Prostate gland (tissue), 2 donors: ENCODE measurements at regions not wholly inside any gene's neighbourhood (a gene's known extent, or its start where the extent isn't known, plus 50 kb on each side); places are given as distances from the start of the nearest gene placed in this dataset.

ENCODE experiments used
- DNase-seq: peaks from one replicate; pipeline ENCODE4 v3.0.0-alpha.2; 2019; ENCODE audit warnings: low spot score
- H3K27ac ChIP-seq, 2 donors: fragments of 200-600 bp; sonication (generic); 2 replicates each; pipeline ENCODE4 v1.5.1; 2017 to 2019
- H3K27me3 ChIP-seq: fragments of 200-600 bp; sonication (generic); replicated peaks from 2 replicates; pipeline ENCODE4 v1.5.1; 2019; ENCODE audit not compliant: insufficient read depth
- H3K36me3 ChIP-seq, 2 donors: fragments of 200-600 bp; sonication (generic); 1 replicate in 1 of 2; 2 replicates in 1 of 2; pipeline versions ENCODE4 v1.5.1 to v1.8.1; 2017 to 2019
- H3K4me1 ChIP-seq: fragments of 200-600 bp; sonication (generic); replicated peaks from 2 replicates; pipeline ENCODE4 v1.5.1; 2019
- H3K4me3 ChIP-seq, 2 donors: fragments of 200-600 bp; sonication (generic); 2 replicates each; pipeline ENCODE4 v1.5.1; 2017 to 2019
- H3K9me3 ChIP-seq: fragments of 200-600 bp; sonication (generic); 2 replicates; pipeline ENCODE4 v1.5.1; 2017
- CTCF ChIP-seq, 4 experiments: fragments of 200-600 bp in 2 of 4; fragments of 450-650 bp in 2 of 4; sonication (generic) in 2 of 4; IDR thresholded peaks; 1 replicate in 3 of 4; 2 replicates in 1 of 4; pipeline ENCODE4 v1.5.1; 2016 to 2019; ENCODE audit warnings: antibody characterized with exemption in 4 of 4, mild to moderate bottlenecking in 2 of 4, moderate library complexity in 2 of 4
- POLR2A ChIP-seq: fragments of 450-650 bp; IDR thresholded peaks from one replicate; pipeline ENCODE4 v1.6.1; 2016; ENCODE audit warnings: antibody characterized with exemption, mild to moderate bottlenecking
- POLR2AphosphoS5 ChIP-seq: sonication (generic); formaldehyde crosslinking; IDR thresholded peaks from one replicate; pipeline ENCODE4 v1.6.1; 2017; ENCODE audit warnings: antibody characterized with exemption
- WGBS: methylation state at CpG from one replicate; pipeline ENCODE4 v1.1.5; 2018; 5-methylcytosine and 5-hydroxymethylcytosine counted together
- intact Hi-C: fragments of 100-400 bp; cut with DNase I; formaldehyde crosslinking; loops from one replicate; pipeline ENCODE4 v1.14.2; 2022

- TF ChIP-seq POLR2A (no peak), POLR2AphosphoS5 (no peak)
- no peaks in the 10 kb centered on the region for H3K9me3 ChIP-seq
- no peaks in the 10 kb centered on the region for H3K4me1 ChIP-seq
- H3K36me3 ChIP-seq: no peaks in the 10 kb centered on the region
- DNase-seq: no peak
- 82% methylated on average over 1 of the region's 1 CpG for WGBS
- intact Hi-C loops: no loop called here
- H3K27ac ChIP-seq: no peak overlapping the region
- no peak overlapping the region for H3K4me3 ChIP-seq
- no peaks in the 10 kb centered on the region for H3K27me3 ChIP-seq
Measured at GRCh38 chr6:18733921-18734550, 346.9 kb downstream of the RNF144B start.

GRCh38 chr6:18741741-18742140, 354.6 kb downstream of the RNF144B start:
- intact Hi-C loops: no loop called here
- Histone ChIP-seq H3K4me1 (no peaks in the 10 kb centered on the region), H3K27me3 (no peaks in the 10 kb centered on the region), H3K36me3 (no peaks in the 10 kb centered on the region), H3K27ac (no peak overlapping the region), H3K4me3 (no peak overlapping the region), H3K9me3 (no peaks in the 10 kb centered on the region)
- DNase-seq: no peak
- 88% methylated on average over 4 of the region's 4 CpGs for WGBS
- TF ChIP-seq CTCF (IDR thresholded peaks at IDR 0.05): no peak
- no peak for TF ChIP-seq POLR2AphosphoS5
- TF ChIP-seq POLR2A: no peak

- H3K4me3 ChIP-seq: no peak overlapping the region
- no peaks in the 10 kb centered on the region for H3K4me1 ChIP-seq
- intact Hi-C loops: no loop called here
- H3K9me3 ChIP-seq: no peaks in the 10 kb centered on the region
- WGBS: 82% methylated on average over 2 of the region's 2 CpGs
- no peak overlapping the region for H3K27ac ChIP-seq
- TF ChIP-seq POLR2AphosphoS5 (no peak), POLR2A (no peak), CTCF (IDR thresholded peaks at IDR 0.05) (no peak)
- no peaks in the 10 kb centered on the region for H3K27me3 ChIP-seq
- H3K36me3 ChIP-seq: no peaks in the 10 kb centered on the region
- no peak for DNase-seq
Measured at GRCh38 chr6:18742406-18742805, 355.3 kb downstream of the RNF144B start.

DNA sequence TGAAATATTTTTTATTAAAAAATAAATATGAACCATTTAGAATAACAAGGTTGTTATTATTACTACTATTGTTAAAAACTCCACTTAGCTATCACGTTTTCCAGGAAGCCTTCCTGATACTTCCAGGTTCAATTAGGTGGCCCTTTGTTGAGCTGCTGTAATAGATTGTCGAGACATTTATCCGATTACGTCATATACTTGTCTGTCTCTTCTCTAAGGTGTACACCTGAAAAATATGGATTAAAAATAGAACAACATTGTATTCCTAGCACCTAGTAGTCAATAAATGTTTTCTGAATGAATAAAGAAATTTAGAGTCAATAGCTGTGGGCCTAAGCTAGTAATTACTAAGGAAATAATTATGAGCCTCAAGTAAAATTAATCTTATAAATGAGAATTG, 359.6 kb downstream of the RNF144B start:
- no peak for TF ChIP-seq POLR2AphosphoS5
- no peak for TF ChIP-seq CTCF (IDR thresholded peaks at IDR 0.05)
- no peak for TF ChIP-seq POLR2A
- Histone ChIP-seq H3K4me3 (no peak overlapping the region), H3K27ac (no peak overlapping the region), H3K36me3 (no peaks in the 10 kb centered on the region), H3K9me3 (no peaks in the 10 kb centered on the region), H3K27me3 (no peaks in the 10 kb centered on the region), H3K4me1 (no peaks in the 10 kb centered on the region)
- intact Hi-C loops: loop anchor here (5.0 kb wide), 1 partner anchor 1106 kb away; no protein-coding TSS in a partner anchor
- DNase-seq: no peak
- 91% methylated on average over 4 of the region's 4 CpGs for WGBS

DNA sequence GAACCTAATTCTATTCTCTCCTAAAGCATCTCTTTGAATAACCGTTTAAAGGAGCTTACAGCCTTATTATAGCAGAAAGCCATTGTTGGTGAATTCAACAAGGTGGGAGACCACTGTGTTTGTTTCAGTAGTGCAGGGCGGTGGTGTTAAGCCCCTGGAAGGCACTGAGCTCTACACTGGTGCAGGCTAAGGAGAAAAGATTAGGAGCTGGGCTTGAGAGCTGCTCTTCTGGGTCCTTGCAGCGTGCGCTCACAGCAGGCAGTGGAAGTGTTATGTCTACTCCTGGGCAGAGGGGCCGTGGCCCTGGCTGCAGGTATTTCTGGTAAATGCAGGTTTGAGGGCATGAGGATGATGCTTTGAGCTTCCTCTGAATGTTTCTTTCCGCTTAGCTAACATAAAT, 361.2 kb downstream of the RNF144B start:
- H3K27ac ChIP-seq: no peak overlapping the region
- intact Hi-C loops: loop anchor here (5.0 kb wide), 1 partner anchor 1104 kb away; no protein-coding TSS in a partner anchor

More for the DNA sequence above, 361.2 kb downstream of the RNF144B start:
- Histone ChIP-seq H3K27me3 (no peaks in the 10 kb centered on the region), H3K4me3 (no peak overlapping the region), H3K4me1 (no peaks in the 10 kb centered on the region), H3K9me3 (no peaks in the 10 kb centered on the region), H3K36me3 (no peaks in the 10 kb centered on the region)
- WGBS: 81% methylated on average over 6 of the region's 6 CpGs
- TF ChIP-seq POLR2A: no peak
- no peak for TF ChIP-seq CTCF (IDR thresholded peaks at IDR 0.05)
- no peak for TF ChIP-seq POLR2AphosphoS5
- no peak for DNase-seq
